NK-92 (cell line): ENCODE measurements at regions not wholly inside any gene's neighbourhood (a gene's known extent, or its start where the extent isn't known, plus 50 kb on each side); places are given as distances from the start of the nearest gene placed in this dataset.

Experiments
- DNase-seq: peaks from one replicate; lab custom pipeline; 2025; ENCODE audit not compliant: unreplicated experiment; lab: John Stamatoyannopoulos, UW

GRCh38 chr12:124397807-124398577 lies 103.1 kb downstream of the RFLNA start:
- no peak for DNase-seq

GRCh38 chr12:124397399-124397679 lies 102.4 kb downstream of the RFLNA start:
- no peak for DNase-seq

- no peak for DNase-seq
Observed at GRCh38 chr12:124396544-124397398, 101.9 kb downstream of the RFLNA start.

- DNase-seq, result no peak
Observed at GRCh38 chr12:124395986-124396385, 101.1 kb downstream of the RFLNA start.

- no peak for DNase-seq
Observed at GRCh38 chr12:124395284-124395752, 100.4 kb downstream of the RFLNA start.

GRCh38 chr12:124394462-124395128 lies 99.7 kb downstream of the RFLNA start:
- no peak for DNase-seq

- no peak for DNase-seq
Observed at GRCh38 chr12:124393831-124394230, 98.9 kb downstream of the RFLNA start.

GRCh38 chr12:124393414-124393790 lies 98.5 kb downstream of the RFLNA start:
- DNase-seq, result no peak

GRCh38 chr12:124392667-124393413 lies 97.9 kb downstream of the RFLNA start:
- no peak for DNase-seq

- no peak for DNase-seq
Observed at GRCh38 chr12:124392271-124392666, 97.4 kb downstream of the RFLNA start.

- no peak for DNase-seq
Observed at GRCh38 chr12:124391340-124392261, 96.7 kb downstream of the RFLNA start.

- no peak for DNase-seq
Observed at GRCh38 chr12:124390442-124391097, 95.7 kb downstream of the RFLNA start.

GRCh38 chr12:124389725-124390441 lies 95.0 kb downstream of the RFLNA start:
- DNase-seq, result no peak

GRCh38 chr12:124389138-124389724 lies 94.3 kb downstream of the RFLNA start:
- no peak for DNase-seq

GRCh38 chr12:124388679-124389137 lies 93.8 kb downstream of the RFLNA start:
- DNase-seq, result no peak

GRCh38 chr12:124388038-124388671 lies 93.3 kb downstream of the RFLNA start:
- no peak for DNase-seq

- DNase-seq, result no peak
Observed at GRCh38 chr12:124387528-124387911, 92.6 kb downstream of the RFLNA start.
